OCI-LY7 (cell line): ENCODE measurements at regions not wholly inside any gene's neighbourhood (a gene's known extent, or its start where the extent isn't known, plus 50 kb on each side); places are given as distances from the start of the nearest gene placed in this dataset.

Source experiments
- BruUV-seq: library from RNA; stranded (reverse); fragments of 400-500 nt; replicated peaks from 2 replicates; lab custom pipeline; 2021; lab: Mats Ljungman, UMichigan
- CTCF ChIA-PET: fragments of 300-600 bp; sonication (Branson Sonifier 250); formaldehyde crosslinking; loops from one replicate; lab custom pipeline; 2022; ENCODE audit warnings: antibody characterized with exemption; ENCODE audit not compliant: unreplicated experiment; lab: Charles Lee
- POLR2A ChIA-PET: fragments of 300-600 bp; sonication (Branson Sonifier 250); formaldehyde crosslinking; loops from one replicate; lab custom pipeline; 2022; ENCODE audit warnings: antibody characterized with exemption; lab: Charles Lee
- DNase-seq: peaks from one replicate; pipeline ENCODE4 v3.0.0-alpha.2; 2015; ENCODE audit warnings: low spot score
- H2AFZ ChIP-seq: fragments of 200-600 bp; sonication (generic), shearing (Covaris generic); 2 replicates; pipeline ENCODE4 v1.6.1; 2014; ENCODE audit warnings: mild to moderate bottlenecking, antibody characterized with exemption, low read length, moderate library complexity
- H3K27ac ChIP-seq: fragments of 200-600 bp; sonication (generic); 2 replicates; pipeline ENCODE4 v1.5.1; 2014; ENCODE audit warnings: mixed run types, low read depth, mild to moderate bottlenecking, moderate library complexity, low read length, inconsistent platforms; ENCODE audit not compliant: poor library complexity, severe bottlenecking
- H3K36me3 ChIP-seq: fragments of 200-600 bp; sonication (generic); 2 replicates; pipeline ENCODE4 v1.6.1; 2014; ENCODE audit warnings: mild to moderate bottlenecking, antibody characterized with exemption, low read length, moderate library complexity, mixed read lengths; ENCODE audit not compliant: insufficient read depth
- H3K4me1 ChIP-seq: fragments of 200-600 bp; sonication (generic); 2 replicates; pipeline ENCODE4 v1.5.1; 2014; ENCODE audit warnings: mild to moderate bottlenecking, low read length; ENCODE audit not compliant: insufficient read depth, poor library complexity, severe bottlenecking
- H3K4me2 ChIP-seq: fragments of 200-600 bp; sonication (generic); 2 replicates; pipeline ENCODE4 v1.6.1; 2014; ENCODE audit warnings: mild to moderate bottlenecking, low read length
- H3K4me3 ChIP-seq: fragments of 200-600 bp; sonication (generic); 2 replicates; pipeline ENCODE4 v1.5.1; 2014; ENCODE audit warnings: mild to moderate bottlenecking, low read depth, low read length; ENCODE audit not compliant: poor library complexity, severe bottlenecking
- H3K79me2 ChIP-seq: fragments of 200-600 bp; sonication (generic); 2 replicates; pipeline ENCODE4 v1.6.1; 2016; ENCODE audit warnings: low read depth, mild to moderate bottlenecking, low read length, moderate library complexity, mixed read lengths; ENCODE audit not compliant: insufficient read depth
- H3K9me2 ChIP-seq: fragments of 200-600 bp; sonication (generic); 2 replicates; pipeline ENCODE4 v1.6.1; 2016; ENCODE audit warnings: mild to moderate bottlenecking, low read length, mixed read lengths; ENCODE audit not compliant: insufficient read depth
- H3K9me3 ChIP-seq: fragments of 200-600 bp; sonication (generic); 2 replicates; pipeline ENCODE4 v1.6.1; 2014; ENCODE audit warnings: mild to moderate bottlenecking, mixed run types, low read length, mixed read lengths
- H4K20me1 ChIP-seq: fragments of 200-600 bp; sonication (generic); 2 replicates; pipeline ENCODE4 v1.6.1; 2014; ENCODE audit warnings: mild to moderate bottlenecking, antibody characterized with exemption, low read length, moderate library complexity, mixed read lengths; ENCODE audit not compliant: insufficient read depth
- CTCF ChIP-seq: fragments of 200-600 bp; sonication (generic); conservative IDR thresholded peaks from 2 replicates; pipeline ENCODE4 v1.5.1; 2014; ENCODE audit warnings: mild to moderate bottlenecking, antibody characterized with exemption, low read length, moderate library complexity, mixed read lengths
- EZH2phosphoT487 ChIP-seq: fragments of 200-600 bp; sonication (generic); IDR thresholded peaks from 2 replicates; pipeline ENCODE4 v1.6.1; 2018; ENCODE audit warnings: low read depth, borderline replicate concordance, mild to moderate bottlenecking, mixed run types, antibody characterized with exemption, low read length, moderate library complexity, mixed read lengths
- intact Hi-C: fragments of 100-400 bp; cut with micrococcal nuclease; formaldehyde crosslinking; loops from one replicate; pipeline ENCODE4 v1.10.0; 2022; ENCODE audit not compliant: unreplicated experiment

GRCh38 chr16:25613931-25614330 is 77.8 kb upstream of the HS3ST4 start:
- Histone ChIP-seq H3K27ac (no peak overlapping the region), H4K20me1 (no peaks in the 10 kb centered on the region), H3K4me1 (no peaks in the 10 kb centered on the region), H3K79me2 (no peaks in the 10 kb centered on the region), H3K9me2 (no peaks in the 10 kb centered on the region), H3K9me3 (no peaks in the 10 kb centered on the region), H3K4me3 (no peak overlapping the region), H3K4me2 (no peak overlapping the region), H2AFZ (no peak overlapping the region), H3K36me3 (no peaks in the 10 kb centered on the region)
- intact Hi-C loops: no loop called here
- no peak for DNase-seq
- POLR2A ChIA-PET: no interaction called here
- no TSS peak for BruUV-seq
- no peak for TF ChIP-seq EZH2phosphoT487
- no peak for TF ChIP-seq CTCF
- CTCF ChIA-PET: no interaction called here

DNA sequence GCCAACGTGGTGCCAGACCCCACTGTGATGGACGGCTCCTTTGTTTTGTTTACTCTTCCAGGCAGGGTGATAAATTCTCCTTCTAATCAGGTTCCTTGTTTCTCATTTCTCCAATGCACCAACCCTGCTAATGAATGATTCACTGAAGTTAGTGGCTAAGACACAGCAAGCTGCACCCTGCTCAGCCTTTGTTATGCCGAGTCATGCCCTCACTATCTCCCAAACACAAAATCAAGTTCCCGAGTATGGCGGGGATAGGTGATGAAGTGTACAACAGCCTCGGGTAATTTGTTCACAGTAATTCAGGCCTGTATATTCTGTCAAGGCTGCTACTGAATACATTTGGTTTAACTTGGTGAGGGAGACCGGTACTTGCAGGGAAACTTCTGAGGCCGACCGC is 83.8 kb upstream of the HS3ST4 start:
- Histone ChIP-seq H3K9me2 (no peaks in the 10 kb centered on the region), H3K36me3 (no peaks in the 10 kb centered on the region), H4K20me1 (no peaks in the 10 kb centered on the region), H3K4me1 (no peaks in the 10 kb centered on the region), H3K4me2 (no peak overlapping the region), H3K9me3 (no peaks in the 10 kb centered on the region), H3K27ac (no peak overlapping the region), H2AFZ (no peak overlapping the region), H3K4me3 (no peak overlapping the region), H3K79me2 (no peaks in the 10 kb centered on the region)
- BruUV-seq: no TSS peak
- no peak for TF ChIP-seq EZH2phosphoT487
- no peak for TF ChIP-seq CTCF
- POLR2A ChIA-PET: no interaction called here
- CTCF ChIA-PET: no interaction called here
- intact Hi-C loops: no loop called here
- DNase-seq: no peak

DNA sequence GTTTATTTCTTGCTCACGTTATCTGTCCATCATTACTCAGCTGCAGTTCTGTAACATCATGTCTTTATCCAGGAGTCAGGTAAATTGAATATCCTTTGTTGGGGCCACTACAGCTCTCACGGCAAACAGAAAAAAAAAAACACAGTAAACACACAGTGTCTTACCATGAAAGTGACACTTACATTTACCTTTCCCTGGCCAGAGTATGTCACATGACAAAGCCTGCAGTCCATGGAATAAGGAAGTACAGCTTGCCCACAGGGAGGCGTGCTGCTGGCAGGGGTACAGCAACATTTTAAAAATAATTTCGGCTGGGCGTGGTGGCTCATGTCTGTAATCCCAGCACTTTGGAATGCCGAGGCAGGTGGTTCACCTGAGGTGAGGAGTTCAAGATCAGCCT is 85.7 kb upstream of the HS3ST4 start:
- Histone ChIP-seq H3K9me2 (no peaks in the 10 kb centered on the region), H3K4me3 (no peak overlapping the region), H3K27ac (no peak overlapping the region), H3K36me3 (no peaks in the 10 kb centered on the region), H3K4me2 (no peak overlapping the region), H4K20me1 (no peaks in the 10 kb centered on the region), H3K9me3 (no peaks in the 10 kb centered on the region), H2AFZ (no peak overlapping the region), H3K79me2 (no peaks in the 10 kb centered on the region), H3K4me1 (no peaks in the 10 kb centered on the region)
- ChIA-PET POLR2A (no interaction called here), CTCF (no interaction called here)
- intact Hi-C loops: no loop called here
- TF ChIP-seq CTCF (no peak), EZH2phosphoT487 (no peak)
- BruUV-seq: no TSS peak
- DNase-seq: no peak
